HepG2 (cell line): ENCODE measurements at regions not wholly inside any gene's neighbourhood (a gene's known extent, or its start where the extent isn't known, plus 50 kb on each side); places are given as distances from the start of the nearest gene placed in this dataset.

Source experiments
- ATAC-seq: fragments of 200-7000 bp; cut with Tn5 transposase; 3 replicates; pipeline ENCODE4 v1.9.1; 2020; ENCODE audit warnings: mild to moderate bottlenecking, moderate library complexity
- BruUV-seq: library from RNA; stranded (reverse); fragments of 400-500 nt; replicated peaks from 2 replicates; lab custom pipeline; 2021; lab: Mats Ljungman, UMichigan
- CTCF ChIA-PET: fragments of 300-600 bp; formaldehyde crosslinking; extraction: SDS; loops from one replicate; lab custom pipeline; 2021; ENCODE audit warnings: low total read pairs, inconsistent platforms, low intra/inter-chr PET ratio; lab: Yijun Ruan, JAX
- POLR2A ChIA-PET: fragments of 350-600 bp; sonication (Branson Sonifier 250); formaldehyde crosslinking; loops from one replicate; lab custom pipeline; 2020; ENCODE audit warnings: antibody characterized with exemption, inconsistent platforms; lab: Yijun Ruan, JAX
- DNase-seq: peaks from one replicate; pipeline ENCODE4 v3.0.0-alpha.2; 2015; ENCODE audit warnings: low spot score
- FAIRE-seq: peaks from 3 replicates; lab custom pipeline; 2011; peaks lifted over from hg19 to GRCh38; lab: Jason Lieb, UNC
- H2AFZ ChIP-seq: one replicate; pipeline ENCODE4 v1.6.1; 2011; ENCODE audit warnings: low read length, inconsistent platforms
- H3K27ac ChIP-seq: fragments of 300-600 bp; 3 replicates; pipeline ENCODE4 v1.8.0; 2011; ENCODE audit warnings: mixed run types, mild to moderate bottlenecking, mixed read lengths, low read length, inconsistent platforms; ENCODE audit not compliant: insufficient read depth; ENCODE audit errors: extremely low read length
- H3K27me3 ChIP-seq, 2 experiments: fragments of 200-600 bp in 1 of 2; 2 replicates in 1 of 2; 3 replicates in 1 of 2; pipeline versions ENCODE4 v1.6.0 to v1.8.0; 2011; ENCODE audit warnings: low read length in 2 of 2, mild to moderate bottlenecking in 2 of 2, moderate library complexity in 2 of 2, inconsistent platforms in 1 of 2; ENCODE audit not compliant: insufficient read depth in 2 of 2, control insufficient read depth in 1 of 2
- H3K36me3 ChIP-seq, 2 experiments: fragments of 200-600 bp in 1 of 2; replicated peaks in 1 of 2; 2 replicates in 1 of 2; 3 replicates in 1 of 2; pipeline versions ENCODE4 v1.5.1 to v1.8.0; 2011; ENCODE audit warnings: low read length in 2 of 2, inconsistent platforms in 1 of 2; ENCODE audit not compliant: insufficient read depth in 2 of 2, control insufficient read depth in 1 of 2
- H3K4me1 ChIP-seq: 2 replicates; pipeline ENCODE4 v1.5.1; 2012; ENCODE audit warnings: low read length, inconsistent platforms; ENCODE audit not compliant: insufficient read depth
- H3K4me2 ChIP-seq: 2 replicates; pipeline ENCODE4 v1.6.0; 2011; ENCODE audit warnings: low read depth, low read length, inconsistent platforms
- H3K4me3 ChIP-seq, 3 experiments: fragments of 200-600 bp in 1 of 3; sonication (generic), shearing (Covaris generic) in 1 of 3; replicated peaks in 1 of 3; 2 replicates each; pipeline ENCODE4 v1.5.1; 2011 to 2016; ENCODE audit warnings: low read length in 3 of 3, inconsistent platforms in 2 of 3, low read depth in 2 of 3, mild to moderate bottlenecking in 2 of 3, control low read depth in 1 of 3, mixed read lengths in 1 of 3; ENCODE audit not compliant: insufficient read depth in 1 of 3
- H3K79me2 ChIP-seq: one replicate; pipeline ENCODE4 v1.6.1; 2011; ENCODE audit warnings: low read length, inconsistent platforms; ENCODE audit not compliant: insufficient read depth
- H3K9ac ChIP-seq: 2 replicates; pipeline ENCODE4 v1.6.0; 2011; ENCODE audit warnings: mild to moderate bottlenecking, low read depth, low read length, inconsistent platforms; ENCODE audit not compliant: insufficient read depth
- H3K9me3 ChIP-seq: 2 replicates; pipeline ENCODE4 v1.5.1; 2012; ENCODE audit warnings: mild to moderate bottlenecking, low read length
- H4K20me1 ChIP-seq: 2 replicates; pipeline ENCODE4 v1.6.0; 2011; ENCODE audit warnings: inconsistent platforms, mild to moderate bottlenecking, low read length, moderate library complexity; ENCODE audit not compliant: insufficient read depth
- CENPX ChIP-seq: sonication (generic); formaldehyde crosslinking; IDR thresholded peaks from 2 replicates; pipeline ENCODE4 v1.9.0; 2021; ENCODE audit warnings: mild to moderate bottlenecking, missing genetic modification reagents, moderate library complexity
- CREB3 ChIP-seq: sonication (generic); formaldehyde crosslinking; IDR thresholded peaks from 2 replicates; pipeline ENCODE4 v1.5.0; 2020; ENCODE audit warnings: missing genetic modification reagents
- E2F2 ChIP-seq: sonication (generic); formaldehyde crosslinking; IDR thresholded peaks from 2 replicates; pipeline ENCODE4 v1.4.0; 2020; ENCODE audit warnings: missing genetic modification reagents, borderline replicate concordance
- HMGXB3 ChIP-seq: sonication (generic); formaldehyde crosslinking; IDR thresholded peaks from 2 replicates; pipeline ENCODE4 v1.4.0; 2020; ENCODE audit warnings: missing genetic modification reagents, borderline replicate concordance
- MED1 ChIP-seq: sonication (generic); formaldehyde crosslinking; IDR thresholded peaks from 2 replicates; pipeline ENCODE4 v1.4.0; 2020; ENCODE audit warnings: missing genetic modification reagents
- NONO ChIP-seq, 2 experiments: fragments of 450-650 bp in 1 of 2; sonication (generic) in 1 of 2; formaldehyde crosslinking in 1 of 2; IDR thresholded peaks in 1 of 2; conservative IDR thresholded peaks in 1 of 2; 2 replicates each; pipeline versions ENCODE4 v1.6.1 to v1.8.0; 2017 to 2022; ENCODE audit warnings: mild to moderate bottlenecking in 1 of 2, missing genetic modification reagents in 1 of 2, moderate library complexity in 1 of 2
- RNF219 ChIP-seq: sonication (generic); formaldehyde crosslinking; IDR thresholded peaks from 2 replicates; pipeline ENCODE4 v1.5.0; 2020; ENCODE audit warnings: mild to moderate bottlenecking, missing genetic modification reagents
- SPEN ChIP-seq: sonication (generic); formaldehyde crosslinking; IDR thresholded peaks from 2 replicates; pipeline ENCODE4 v1.5.1; 2020; ENCODE audit warnings: low read depth, mild to moderate bottlenecking, missing genetic modification reagents
- ZNF18 ChIP-seq: sonication (generic); formaldehyde crosslinking; IDR thresholded peaks from 2 replicates; pipeline ENCODE4 v1.8.0; 2022; ENCODE audit warnings: mild to moderate bottlenecking, missing genetic modification reagents; ENCODE audit not compliant: insufficient replicate concordance
- ZNF468 ChIP-seq: sonication (generic); formaldehyde crosslinking; IDR thresholded peaks from 2 replicates; pipeline ENCODE4 v1.8.0; 2022; ENCODE audit warnings: mild to moderate bottlenecking, moderate library complexity, missing genetic modification reagents
- ZNF749 ChIP-seq: sonication (generic); formaldehyde crosslinking; IDR thresholded peaks from 2 replicates; pipeline ENCODE4 v1.8.0; 2022; ENCODE audit warnings: mild to moderate bottlenecking, missing genetic modification reagents, moderate library complexity, borderline replicate concordance
- whole genome bisulfite sequencing: methylation state at CpG from one replicate; pipeline ENCODE4 v1.1.6; 2017; ENCODE audit warnings: low lambda C conversion rate; 5-methylcytosine and 5-hydroxymethylcytosine counted together
- in situ Hi-C: cut with HindIII; loops from 2 replicates; pipeline ENCODE4 v1.10.0; 2017; ENCODE audit warnings: low pct_unique_long_range_greater_than_20kb; ENCODE audit not compliant: extremely low pct_ligation_motif_present
- intact Hi-C: fragments of 100-400 bp; cut with micrococcal nuclease; formaldehyde crosslinking; loops from one replicate; pipeline ENCODE4 v1.10.0; 2022; ENCODE audit not compliant: unreplicated experiment

GRCh38 chr6:113160306-113161017, 696.7 kb upstream of the MARCKS start:
- no peaks in the 10 kb centered on the region for H3K36me3 ChIP-seq
- no peaks in the 10 kb centered on the region for H3K27me3 ChIP-seq
- no peaks in the 10 kb centered on the region for H3K79me2 ChIP-seq
- no peak overlapping the region for H3K4me3 ChIP-seq
- BruUV-seq: no TSS peak
- no peak for FAIRE-seq
- CTCF ChIA-PET: no interaction called here
- no peak for DNase-seq
- H3K27ac ChIP-seq: no peak overlapping the region
- H3K9ac ChIP-seq: no peak overlapping the region
- no peaks in the 10 kb centered on the region for H4K20me1 ChIP-seq
- POLR2A ChIA-PET: no interaction called here
- H3K9me3 ChIP-seq: no peaks in the 10 kb centered on the region
- ATAC-seq: no peak
- in situ Hi-C loops (no loop called here), intact Hi-C loops (no loop called here)
- H3K4me1 ChIP-seq: no peaks in the 10 kb centered on the region
- WGBS: 13% methylated on average over 5 of the region's 5 CpGs
- H2AFZ ChIP-seq: no peak overlapping the region
- no peak overlapping the region for H3K4me2 ChIP-seq
- TF ChIP-seq E2F2 (CRISPR knock-in tag) (no peak), ZNF18 (CRISPR knock-in tag) (no peak), MED1 (CRISPR knock-in tag) (no peak), HMGXB3 (CRISPR knock-in tag) (no peak), CREB3 (CRISPR knock-in tag) (no peak), ZNF468 (no peak), CENPX (CRISPR knock-in tag) (no peak), RNF219 (CRISPR knock-in tag) (no peak), ZNF749 (CRISPR knock-in tag) (no peak), NONO (IDR thresholded peaks at IDR 0.05) (no peak), NONO (CRISPR knock-in tag; conservative IDR thresholded peaks at IDR 0.05) (no peak), SPEN (CRISPR knock-in tag) (no peak)
